Mesenchymal stem cell (in vitro differentiated cells and primary cell): ENCODE measurements at regions not wholly inside any gene's neighbourhood (a gene's known extent, or its start where the extent isn't known, plus 50 kb on each side); places are given as distances from the start of the nearest gene placed in this dataset.

ENCODE experiments used
- DNase-seq: peaks from one replicate; pipeline ENCODE4 v3.0.0-alpha.2; 2013
- H2AFZ ChIP-seq: one replicate; pipeline ENCODE4 v1.6.1; 2013; ENCODE audit warnings: low read depth, mild to moderate bottlenecking, control low read depth, inconsistent platforms, low read length, moderate library complexity
- H2AK5ac ChIP-seq: 2 replicates; pipeline ENCODE4 v1.6.1; 2013; ENCODE audit warnings: low read length, moderate library complexity, mild to moderate bottlenecking, inconsistent platforms; ENCODE audit not compliant: severe bottlenecking
- H2BK120ac ChIP-seq: one replicate; pipeline ENCODE4 v1.6.1; 2013; ENCODE audit warnings: low read depth, mild to moderate bottlenecking, inconsistent platforms, low read length, moderate library complexity
- H2BK12ac ChIP-seq, 2 experiments: one replicate each; pipeline ENCODE4 v1.6.1; 2013; ENCODE audit warnings: inconsistent platforms in 2 of 2, low read length in 2 of 2, mild to moderate bottlenecking in 2 of 2, moderate library complexity in 2 of 2, control low read depth in 1 of 2
- H2BK15ac ChIP-seq: one replicate; pipeline ENCODE4 v1.6.1; 2013; ENCODE audit warnings: mild to moderate bottlenecking, low read depth, inconsistent platforms; ENCODE audit not compliant: poor library complexity, severe bottlenecking
- H2BK5ac ChIP-seq: 2 replicates; pipeline ENCODE4 v1.6.1; 2013; ENCODE audit warnings: low read depth, mild to moderate bottlenecking, low read length, control low read depth, inconsistent platforms; ENCODE audit not compliant: poor library complexity, severe bottlenecking
- H3K14ac ChIP-seq, 2 experiments: one replicate each; pipeline ENCODE4 v1.6.1; 2013; ENCODE audit warnings: inconsistent platforms in 2 of 2, low read length in 2 of 2, control low read depth in 1 of 2, mild to moderate bottlenecking in 1 of 2, moderate library complexity in 1 of 2
- H3K18ac ChIP-seq, 2 experiments: one replicate each; pipeline ENCODE4 v1.6.1; 2013; ENCODE audit warnings: inconsistent platforms in 2 of 2, low read length in 2 of 2, control low read depth in 1 of 2, low read depth in 1 of 2, mild to moderate bottlenecking in 1 of 2
- H3K23ac ChIP-seq, 2 experiments: one replicate each; pipeline ENCODE4 v1.6.1; 2013; ENCODE audit warnings: inconsistent platforms in 2 of 2, low read length in 2 of 2, mild to moderate bottlenecking in 2 of 2, moderate library complexity in 2 of 2, control low read depth in 1 of 2
- H3K27ac ChIP-seq: 2 replicates; pipeline ENCODE4 v1.5.1; 2013; ENCODE audit warnings: mild to moderate bottlenecking, moderate library complexity, low read length, control low read depth, inconsistent platforms; ENCODE audit not compliant: poor library complexity, severe bottlenecking
- H3K27me3 ChIP-seq, 2 experiments: 2 replicates each; pipeline versions ENCODE4 v1.6.1 to v1.7.0; 2013; ENCODE audit warnings: low read length in 2 of 2, mild to moderate bottlenecking in 2 of 2, moderate library complexity in 2 of 2, control low read depth in 1 of 2, inconsistent platforms in 1 of 2; ENCODE audit not compliant: control insufficient read depth in 1 of 2, insufficient read depth in 1 of 2
- H3K36me3 ChIP-seq, 2 experiments: 2 replicates each; pipeline versions ENCODE4 v1.6.1 to v1.7.0; 2013; ENCODE audit warnings: low read length in 2 of 2, control low read depth in 1 of 2, inconsistent platforms in 1 of 2, low read depth in 1 of 2, mild to moderate bottlenecking in 1 of 2; ENCODE audit not compliant: insufficient read depth in 2 of 2, control insufficient read depth in 1 of 2
- H3K4ac ChIP-seq, 2 experiments: one replicate each; pipeline ENCODE4 v1.6.1; 2013; ENCODE audit warnings: inconsistent platforms in 2 of 2, low read length in 2 of 2, mild to moderate bottlenecking in 2 of 2, moderate library complexity in 2 of 2, control low read depth in 1 of 2, low read depth in 1 of 2
- H3K4me1 ChIP-seq: 2 replicates; pipeline ENCODE4 v1.6.1; 2013; ENCODE audit warnings: low read depth, low read length, control low read depth; ENCODE audit not compliant: control insufficient read depth, insufficient read depth
- H3K4me2 ChIP-seq: 2 replicates; pipeline ENCODE4 v1.6.1; 2013; ENCODE audit warnings: low read length, mild to moderate bottlenecking, inconsistent platforms; ENCODE audit not compliant: poor library complexity, severe bottlenecking
- H3K4me3 ChIP-seq, 2 experiments: 2 replicates each; pipeline versions ENCODE4 v1.5.1 to v1.7.0; 2013; ENCODE audit warnings: low read length in 2 of 2, mild to moderate bottlenecking in 2 of 2, control low read depth in 1 of 2, low read depth in 1 of 2; ENCODE audit not compliant: insufficient read depth in 1 of 2
- H3K79me1 ChIP-seq: replicated peaks from 2 replicates; pipeline ENCODE4 v1.6.1; 2013; ENCODE audit warnings: mild to moderate bottlenecking, control low read depth, low read length, inconsistent platforms; ENCODE audit not compliant: poor library complexity, severe bottlenecking
- H3K9ac ChIP-seq: 2 replicates; pipeline ENCODE4 v1.7.0; 2013; ENCODE audit warnings: mild to moderate bottlenecking, low read length, moderate library complexity
- H3K9me3 ChIP-seq: 2 replicates; pipeline ENCODE4 v1.7.0; 2013; ENCODE audit warnings: mild to moderate bottlenecking, low read length; ENCODE audit not compliant: control insufficient read depth
- H4K8ac ChIP-seq: one replicate; pipeline ENCODE4 v1.6.1; 2013; ENCODE audit warnings: inconsistent platforms, mild to moderate bottlenecking, low read length, moderate library complexity
- H4K91ac ChIP-seq: one replicate; pipeline ENCODE4 v1.6.1; 2013; ENCODE audit warnings: mild to moderate bottlenecking, low read length, inconsistent platforms
- WGBS: methylation state at CpG from one replicate; pipeline ENCODE4 v1.1.7; 2013; ENCODE audit warnings: mixed read lengths; 5-methylcytosine and 5-hydroxymethylcytosine counted together

GRCh38 chr11:103792981-103793468 is 243.4 kb upstream of the DDI1 start:
- Histone ChIP-seq H3K79me1 (no peaks in the 10 kb centered on the region), H3K4me1 (no peaks in the 10 kb centered on the region), H2BK12ac (no peak overlapping the region), H2BK15ac (no peak overlapping the region), H3K14ac (no peak overlapping the region), H4K8ac (no peak overlapping the region), H3K27me3 (no peaks in the 10 kb centered on the region), H3K4me2 (no peak overlapping the region), H2BK120ac (no peak overlapping the region), H3K4me3 (no peak overlapping the region), H3K9me3 (no peaks in the 10 kb centered on the region), H3K9ac (no peak overlapping the region), H2AFZ (no peak overlapping the region), H3K23ac (no peak overlapping the region), H3K4ac (no peak overlapping the region), H2BK5ac (no peak overlapping the region), H3K27ac (peak overlapping the region; percentile 14), H3K18ac (no peak overlapping the region), H4K91ac (no peak overlapping the region), H2AK5ac (no peak overlapping the region), H3K36me3 (no peaks in the 10 kb centered on the region)
- no CpG with 5 or more reads among the region's 1 CpG for WGBS
- peak; percentile 49 for DNase-seq

GRCh38 chr11:103794262-103794661 is 242.2 kb upstream of the DDI1 start:
- no peak overlapping the region for H2BK120ac ChIP-seq
- no peak overlapping the region for H3K18ac ChIP-seq
- H3K27me3 ChIP-seq = no peaks in the 10 kb centered on the region
- no peak overlapping the region for H2BK12ac ChIP-seq
- no peak overlapping the region for H3K14ac ChIP-seq
- H3K9ac ChIP-seq = no peak overlapping the region
- no peaks in the 10 kb centered on the region for H3K36me3 ChIP-seq
- peak; percentile 43 for DNase-seq
- no peak overlapping the region for H3K4me2 ChIP-seq
- H3K79me1 ChIP-seq = no peaks in the 10 kb centered on the region
- H3K9me3 ChIP-seq = no peaks in the 10 kb centered on the region
- no peak overlapping the region for H3K4me3 ChIP-seq
- H2BK15ac ChIP-seq = no peak overlapping the region
- H2AFZ ChIP-seq = no peak overlapping the region
- no peaks in the 10 kb centered on the region for H3K4me1 ChIP-seq
- no peak overlapping the region for H3K27ac ChIP-seq
- WGBS = no CpG with 5 or more reads among the region's 2 CpGs
- H4K8ac ChIP-seq = no peak overlapping the region
- no peak overlapping the region for H4K91ac ChIP-seq
- no peak overlapping the region for H2BK5ac ChIP-seq
- H2AK5ac ChIP-seq = no peak overlapping the region
- H3K4ac ChIP-seq = no peak overlapping the region
- H3K23ac ChIP-seq = no peak overlapping the region

DNA sequence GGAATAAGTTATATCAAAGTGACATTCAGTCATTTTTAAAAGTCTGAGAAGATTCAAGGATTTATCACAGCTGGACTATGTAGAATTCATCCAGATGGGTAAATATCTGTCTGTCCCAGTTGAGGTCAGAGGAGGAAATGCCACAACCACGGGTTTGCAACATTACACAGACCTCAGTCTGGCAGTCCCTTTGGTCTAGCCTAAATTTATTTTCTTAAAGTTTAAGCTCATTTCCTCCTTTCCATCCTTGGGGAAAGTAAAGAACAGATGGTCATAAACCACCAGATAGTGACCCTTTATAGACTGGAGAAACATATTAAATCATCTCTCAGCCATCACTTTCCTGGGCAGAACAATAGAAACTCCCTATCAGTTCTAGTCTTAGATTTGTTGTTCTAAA is 238.4 kb upstream of the DDI1 start:
- H3K4me2 ChIP-seq = no peak overlapping the region
- no peaks in the 10 kb centered on the region for H3K36me3 ChIP-seq
- no peak overlapping the region for H2BK120ac ChIP-seq
- no peak overlapping the region for H2AK5ac ChIP-seq
- no peak overlapping the region for H2BK12ac ChIP-seq
- no peak overlapping the region for H2BK5ac ChIP-seq
- WGBS = 0% methylated on average over 1 of the region's 1 CpG
- no peak overlapping the region for H3K9ac ChIP-seq
- no peak overlapping the region for H3K4me3 ChIP-seq
- no peak overlapping the region for H4K8ac ChIP-seq
- H4K91ac ChIP-seq = no peak overlapping the region
- no peak overlapping the region for H3K14ac ChIP-seq
- no peaks in the 10 kb centered on the region for H3K9me3 ChIP-seq
- H3K27ac ChIP-seq = peak overlapping the region; percentile 43
- no peak overlapping the region for H2BK15ac ChIP-seq
- DNase-seq = peak; percentile 77
- no peak overlapping the region for H2AFZ ChIP-seq
- H3K4ac ChIP-seq = no peak overlapping the region
- H3K79me1 ChIP-seq = no peaks in the 10 kb centered on the region
- no peak overlapping the region for H3K18ac ChIP-seq
- no peak overlapping the region for H3K23ac ChIP-seq
- no peaks in the 10 kb centered on the region for H3K4me1 ChIP-seq
- no peaks in the 10 kb centered on the region for H3K27me3 ChIP-seq

DNA sequence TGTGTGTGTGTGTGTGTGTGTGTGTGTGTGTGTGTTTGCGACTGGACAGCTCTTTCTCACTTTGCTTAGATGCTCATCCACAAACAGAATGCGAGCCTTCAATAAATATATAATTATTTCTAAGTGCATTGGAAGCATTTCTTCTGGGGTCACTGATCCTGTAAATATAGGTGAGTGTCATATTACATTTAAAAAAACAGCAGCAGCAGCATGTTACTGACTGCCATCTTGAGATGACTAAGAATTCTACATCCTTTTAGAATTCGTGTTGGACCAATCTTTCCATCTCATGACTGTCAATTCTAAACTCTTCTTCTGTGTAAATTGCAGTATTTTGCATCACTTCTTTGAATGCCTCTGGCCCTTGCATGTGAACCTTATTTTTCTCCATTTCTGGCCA is 238.0 kb upstream of the DDI1 start:
- H3K27ac ChIP-seq = peak overlapping the region; percentile 43
- no peaks in the 10 kb centered on the region for H3K4me1 ChIP-seq
- no peak overlapping the region for H3K18ac ChIP-seq
- WGBS = 59% methylated on average over 1 of the region's 3 CpGs
- H2AK5ac ChIP-seq = no peak overlapping the region
- no peak overlapping the region for H3K4me2 ChIP-seq
- H2AFZ ChIP-seq = no peak overlapping the region
- H3K79me1 ChIP-seq = no peaks in the 10 kb centered on the region
- H3K4ac ChIP-seq = no peak overlapping the region
- no peak overlapping the region for H2BK120ac ChIP-seq
- no peaks in the 10 kb centered on the region for H3K36me3 ChIP-seq
- no peak overlapping the region for H4K91ac ChIP-seq
- H3K4me3 ChIP-seq = no peak overlapping the region
- H2BK12ac ChIP-seq = no peak overlapping the region
- H3K14ac ChIP-seq = no peak overlapping the region
- no peak for DNase-seq
- no peaks in the 10 kb centered on the region for H3K27me3 ChIP-seq
- H3K23ac ChIP-seq = no peak overlapping the region
- no peak overlapping the region for H2BK15ac ChIP-seq
- no peak overlapping the region for H3K9ac ChIP-seq
- no peaks in the 10 kb centered on the region for H3K9me3 ChIP-seq
- H2BK5ac ChIP-seq = no peak overlapping the region
- no peak overlapping the region for H4K8ac ChIP-seq
